Thyroid gland (tissue), 4 donors: ENCODE measurements at regions not wholly inside any gene's neighbourhood (a gene's known extent, or its start where the extent isn't known, plus 50 kb on each side); places are given as distances from the start of the nearest gene placed in this dataset.
"Not testable (repeated sequence)": the region's sequence is repeated elsewhere in the genome, so short reads cannot be mapped to it uniquely, and the experiment has no call there.

Experiments used
- DNase-seq, 2 donors: peaks; one replicate each; pipeline ENCODE4 v3.0.0-alpha.2; 2019
- H3K27ac ChIP-seq, 3 donors: fragments of 200-600 bp; sonication (generic); 1 replicate in 2 of 3; 2 replicates in 1 of 3; pipeline ENCODE4 v1.5.1; 2016 to 2019; ENCODE audit warnings: mild to moderate bottlenecking in 1 of 3, moderate library complexity in 1 of 3
- H3K27me3 ChIP-seq: fragments of 200-600 bp; sonication (generic); one replicate; pipeline ENCODE4 v1.5.1; 2019
- H3K36me3 ChIP-seq, 2 donors: fragments of 200-600 bp; sonication (generic); one replicate each; pipeline ENCODE4 v1.5.1; 2016 to 2019
- H3K4me1 ChIP-seq, 2 donors: fragments of 200-600 bp; sonication (generic); one replicate each; pipeline ENCODE4 v1.5.1; 2017 to 2019
- H3K4me3 ChIP-seq, 3 donors: fragments of 200-600 bp; sonication (generic); replicated peaks in 1 of 3; 1 replicate in 2 of 3; 2 replicates in 1 of 3; pipeline ENCODE4 v1.5.1; 2016; ENCODE audit warnings: mild to moderate bottlenecking in 1 of 3
- H3K9me3 ChIP-seq: fragments of 200-600 bp; sonication (generic); one replicate; pipeline ENCODE4 v1.5.1; 2017
- CTCF ChIP-seq, 6 experiments: fragments of 200-600 bp in 3 of 6; fragments of 450-650 bp in 3 of 6; sonication (generic) in 3 of 6; IDR thresholded peaks; one replicate each; pipeline ENCODE4 v1.5.1; 2016 to 2019; ENCODE audit warnings: antibody characterized with exemption in 6 of 6, mild to moderate bottlenecking in 2 of 6, inconsistent platforms in 1 of 6, moderate library complexity in 1 of 6
- POLR2A ChIP-seq, 2 donors: fragments of 450-650 bp; IDR thresholded peaks; one replicate each; pipeline ENCODE4 v1.6.1; 2017; ENCODE audit warnings: antibody characterized with exemption in 2 of 2, mild to moderate bottlenecking in 2 of 2, moderate library complexity in 1 of 2
- WGBS, 2 donors: methylation state at CpG; one replicate each; pipeline ENCODE4 v1.1.5; 2017; 5-methylcytosine and 5-hydroxymethylcytosine counted together
- intact Hi-C: fragments of 100-400 bp; cut with DNase I; formaldehyde crosslinking; loops from one replicate; pipeline ENCODE4 v1.15.1; 2023

DNA sequence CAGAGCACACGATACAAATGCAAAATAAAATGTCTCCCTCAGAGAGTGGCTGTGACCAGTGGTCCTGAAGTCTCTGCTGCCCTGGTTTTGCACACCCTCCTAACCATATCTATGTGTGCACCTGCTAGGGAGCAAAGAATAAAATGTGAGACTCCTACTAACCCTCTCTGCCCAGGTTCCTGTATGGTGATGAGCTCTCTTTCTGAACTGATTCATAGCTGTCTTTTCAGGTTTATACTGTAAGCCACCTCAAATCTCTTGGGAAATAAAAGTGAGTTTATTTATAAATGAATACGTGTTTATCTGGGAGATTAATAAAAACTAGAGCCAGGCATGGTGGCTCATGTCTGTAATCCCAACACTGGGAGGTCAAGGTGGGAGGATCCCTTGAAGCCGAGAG, 126.0 kb upstream of the RBPJ start:
- Histone ChIP-seq H3K27ac (no peak overlapping the region), H3K4me1 (no peaks in the 10 kb centered on the region), H3K4me3 (no peak overlapping the region), H3K36me3 (no peaks in the 10 kb centered on the region), H3K9me3 (no peaks in the 10 kb centered on the region), H3K27me3 (no peaks in the 10 kb centered on the region)
- DNase-seq, result no peak
- intact Hi-C loops, result no loop called here
- TF ChIP-seq CTCF (IDR thresholded peaks at IDR 0.05) (no peak), POLR2A (IDR thresholded peaks at IDR 0.05) (no peak)
- WGBS, 2 donors, result 87 to 94% methylated on average over 3 of the region's 3 CpGs

GRCh38 chr4:26196567-26196966, 124.2 kb upstream of the RBPJ start:
- Histone ChIP-seq H3K4me1 (no peaks in the 10 kb centered on the region), H3K9me3 (no peaks in the 10 kb centered on the region), H3K4me3 (no peak overlapping the region), H3K36me3 (no peaks in the 10 kb centered on the region), H3K27ac (no peak overlapping the region), H3K27me3 (no peaks in the 10 kb centered on the region)
- 87 to 89% methylated on average over 5 of the region's 5 CpGs for WGBS, 2 donors
- intact Hi-C loops, result no loop called here
- DNase-seq, result no peak
- TF ChIP-seq POLR2A (IDR thresholded peaks at IDR 0.05) (no peak), CTCF (IDR thresholded peaks at IDR 0.05) (no peak)

- no peak for DNase-seq
- H3K27ac ChIP-seq, result no peak overlapping the region
- no peaks in the 10 kb centered on the region for H3K36me3 ChIP-seq
- H3K9me3 ChIP-seq, result no peaks in the 10 kb centered on the region
- H3K4me1 ChIP-seq, result no peaks in the 10 kb centered on the region
- no peaks in the 10 kb centered on the region for H3K27me3 ChIP-seq
- no peak overlapping the region for H3K4me3 ChIP-seq
- intact Hi-C loops, result no loop called here
- TF ChIP-seq POLR2A (IDR thresholded peaks at IDR 0.05) (no peak), CTCF (IDR thresholded peaks at IDR 0.05) (no peak)
- WGBS, 2 donors, result 79 to 85% methylated on average over 9 of the region's 9 CpGs
These were observed 123.6 kb upstream of the RBPJ start for GRCh38 chr4:26197018-26197779.

DNA sequence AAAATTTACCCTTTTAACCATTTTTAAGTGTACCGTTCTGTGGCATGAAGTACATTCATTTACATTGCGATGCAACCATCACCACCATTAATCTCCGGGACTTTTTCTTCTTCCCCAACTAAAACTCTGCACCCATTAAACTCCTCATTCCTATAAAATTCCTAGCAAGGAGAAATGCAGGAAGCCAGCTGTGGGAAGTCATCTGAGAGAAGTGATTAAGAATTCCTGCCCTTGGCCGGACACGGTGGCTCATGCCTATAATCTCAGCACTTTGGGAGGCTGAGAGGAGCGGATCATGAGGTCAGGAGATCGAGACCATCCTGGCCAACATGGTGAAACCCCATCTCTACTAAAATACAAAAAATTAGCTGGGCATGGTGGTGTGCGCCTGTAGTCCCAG, 121.9 kb upstream of the RBPJ start:
- H3K4me1 ChIP-seq, H3K36me3 ChIP-seq, intact Hi-C loops, H3K4me3 ChIP-seq, DNase-seq, H3K9me3 ChIP-seq, H3K27me3 ChIP-seq, H3K27ac ChIP-seq: not testable (repeated sequence)
- 90 to 95% methylated on average over 8 of the region's 8 CpGs for WGBS, 2 donors

DNA sequence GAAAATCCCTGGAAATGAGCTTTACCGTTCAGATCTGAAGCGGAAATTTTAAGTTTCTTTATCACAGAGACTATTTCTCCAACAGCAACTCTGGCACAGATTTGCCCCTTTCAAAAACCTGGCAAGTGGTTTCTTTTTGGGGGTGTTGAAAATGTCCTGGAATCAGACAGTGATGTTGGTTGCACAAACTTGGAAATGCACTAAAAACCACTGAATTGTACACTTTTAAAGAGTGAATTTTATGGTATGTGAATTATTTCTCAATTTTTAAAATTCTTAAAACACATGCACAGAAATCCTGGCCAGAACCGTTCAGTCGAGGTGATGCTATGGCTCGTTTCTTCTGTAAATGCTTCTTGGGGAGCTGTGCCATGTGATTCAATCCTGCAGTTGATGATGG, 121.2 kb upstream of the RBPJ start:
- Histone ChIP-seq H3K27me3 (no peaks in the 10 kb centered on the region), H3K9me3 (no peaks in the 10 kb centered on the region), H3K4me3 (no peak overlapping the region), H3K27ac (no peak overlapping the region), H3K4me1 (peaks cover 0 to 3% of the 10 kb centered on the region in 2 donors), H3K36me3 (no peaks in the 10 kb centered on the region)
- 75 to 81% methylated on average over 5 of the region's 5 CpGs for WGBS, 2 donors
- TF ChIP-seq CTCF (IDR thresholded peaks at IDR 0.05) (no peak), POLR2A (IDR thresholded peaks at IDR 0.05) (no peak)
- DNase-seq, result no peak
- intact Hi-C loops, result no loop called here
